DND-41 (cell line): ENCODE measurements at regions not wholly inside any gene's neighbourhood (a gene's known extent, or its start where the extent isn't known, plus 50 kb on each side); places are given as distances from the start of the nearest gene placed in this dataset.

Experiments
- ATAC-seq: fragments of 200-7000 bp; cut with Tn5 transposase; 3 replicates; pipeline ENCODE4 v1.9.1; 2021; ENCODE audit warnings: low read depth; ENCODE audit not compliant: insufficient read depth
- DNase-seq: peaks from one replicate; pipeline ENCODE4 v3.0.0-alpha.2; 2020
- H2AFZ ChIP-seq: 2 replicates; pipeline ENCODE4 v1.6.0; 2012; ENCODE audit warnings: low read depth, low read length
- H3K27ac ChIP-seq: 2 replicates; pipeline ENCODE4 v1.5.1; 2012; ENCODE audit warnings: low read length, inconsistent platforms
- H3K27me3 ChIP-seq: fragments of 200-600 bp; sonication (generic); 2 replicates; pipeline ENCODE4 v1.6.0; 2012; ENCODE audit warnings: low read length, mild to moderate bottlenecking, inconsistent platforms; ENCODE audit not compliant: insufficient read depth, poor library complexity
- H3K36me3 ChIP-seq: 2 replicates; pipeline ENCODE4 v1.5.1; 2012; ENCODE audit warnings: low read length, inconsistent platforms; ENCODE audit not compliant: insufficient read depth
- H3K4me1 ChIP-seq: 2 replicates; pipeline ENCODE4 v1.5.1; 2012; ENCODE audit warnings: mild to moderate bottlenecking, low read length; ENCODE audit not compliant: insufficient read depth
- H3K4me2 ChIP-seq: 2 replicates; pipeline ENCODE4 v1.6.0; 2012; ENCODE audit warnings: mild to moderate bottlenecking, moderate library complexity, low read length, inconsistent platforms; ENCODE audit not compliant: insufficient read depth
- H3K4me3 ChIP-seq, 2 experiments: fragments of 200-600 bp in 1 of 2; shearing (Covaris generic) in 1 of 2; 2 replicates each; pipeline ENCODE4 v1.5.1; 2012 to 2016; ENCODE audit warnings: inconsistent platforms in 2 of 2, low read length in 2 of 2, mild to moderate bottlenecking in 2 of 2, low read depth in 1 of 2, moderate library complexity in 1 of 2
- H3K79me2 ChIP-seq: 2 replicates; pipeline ENCODE4 v1.6.0; 2012; ENCODE audit warnings: low read length, inconsistent platforms; ENCODE audit not compliant: insufficient read depth
- H3K9ac ChIP-seq: 2 replicates; pipeline ENCODE4 v1.6.0; 2012; ENCODE audit warnings: low read depth, mild to moderate bottlenecking, inconsistent platforms, low read length, moderate library complexity
- H3K9me3 ChIP-seq: 2 replicates; pipeline ENCODE4 v1.5.1; 2012; ENCODE audit warnings: low read length, moderate library complexity, mild to moderate bottlenecking, inconsistent platforms; ENCODE audit not compliant: insufficient read depth, severe bottlenecking
- H4K20me1 ChIP-seq: 2 replicates; pipeline ENCODE4 v1.6.0; 2012; ENCODE audit warnings: low read length; ENCODE audit not compliant: insufficient read depth
- CTCF ChIP-seq: IDR thresholded peaks from 2 replicates; pipeline ENCODE4 v1.5.1; 2012; ENCODE audit warnings: borderline replicate concordance, low read length, moderate library complexity, mild to moderate bottlenecking; ENCODE audit not compliant: poor library complexity, severe bottlenecking; ENCODE audit errors: extremely low read depth
- EZH2 ChIP-seq: IDR thresholded peaks from 3 replicates; pipeline ENCODE4 v1.6.1; 2012; ENCODE audit warnings: borderline replicate concordance, low read depth, mild to moderate bottlenecking, moderate library complexity, low read length, inconsistent platforms; ENCODE audit not compliant: severe bottlenecking

- Histone ChIP-seq H3K79me2 (no peaks in the 10 kb centered on the region), H3K27ac (no peak overlapping the region), H3K9ac (no peak overlapping the region), H3K36me3 (no peaks in the 10 kb centered on the region), H3K4me2 (no peak overlapping the region), H3K9me3 (no peaks in the 10 kb centered on the region), H3K4me1 (no peaks in the 10 kb centered on the region), H3K4me3 (no peak overlapping the region), H3K27me3 (peaks cover 16% of the 10 kb centered on the region), H2AFZ (no peak overlapping the region), H4K20me1 (no peaks in the 10 kb centered on the region)
- DNase-seq (no peak), ATAC-seq (no peak)
- TF ChIP-seq CTCF (no peak), EZH2 (no peak)
These were observed 308.3 kb upstream of the SHH start for GRCh38 chr7:156120552-156120951.

DNA sequence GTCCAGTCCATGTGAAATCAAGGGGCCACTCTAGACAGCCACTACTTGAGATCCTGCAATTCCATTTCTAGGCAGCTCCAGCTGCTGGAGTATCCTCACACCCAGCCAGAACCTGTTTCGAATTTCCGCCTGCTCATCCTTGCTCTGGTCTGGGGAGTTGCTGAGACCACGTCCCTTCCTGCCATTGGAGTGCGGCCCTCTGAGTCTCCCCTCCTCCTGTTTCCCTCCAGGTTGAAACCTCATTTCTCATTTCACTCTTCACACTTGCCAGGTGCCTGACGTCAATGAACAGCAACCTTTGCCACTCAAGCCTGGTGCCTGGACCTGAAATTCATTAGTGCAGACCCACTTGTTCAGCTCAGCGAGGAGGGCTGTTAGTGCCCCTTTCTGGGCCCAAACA, 307.5 kb upstream of the SHH start:
- no peaks in the 10 kb centered on the region for H3K79me2 ChIP-seq
- H3K27me3 ChIP-seq, result peaks cover 16% of the 10 kb centered on the region
- DNase-seq, result no peak
- no peak overlapping the region for H3K4me3 ChIP-seq
- no peak for ATAC-seq
- H3K27ac ChIP-seq, result no peak overlapping the region
- no peaks in the 10 kb centered on the region for H3K9me3 ChIP-seq
- no peak for TF ChIP-seq EZH2
- no peak overlapping the region for H2AFZ ChIP-seq
- H3K36me3 ChIP-seq, result no peaks in the 10 kb centered on the region
- H4K20me1 ChIP-seq, result no peaks in the 10 kb centered on the region
- H3K9ac ChIP-seq, result no peak overlapping the region
- H3K4me2 ChIP-seq, result no peak overlapping the region
- H3K4me1 ChIP-seq, result no peaks in the 10 kb centered on the region

GRCh38 chr7:156118248-156118645, 306.0 kb upstream of the SHH start:
- Histone ChIP-seq H3K9me3 (no peaks in the 10 kb centered on the region), H3K4me3 (no peak overlapping the region), H3K27me3 (peaks cover 16% of the 10 kb centered on the region), H3K9ac (no peak overlapping the region), H3K4me2 (no peak overlapping the region), H3K27ac (no peak overlapping the region), H3K4me1 (no peaks in the 10 kb centered on the region), H3K79me2 (no peaks in the 10 kb centered on the region), H4K20me1 (no peaks in the 10 kb centered on the region), H3K36me3 (no peaks in the 10 kb centered on the region), H2AFZ (no peak overlapping the region)
- TF ChIP-seq CTCF, result no peak
- DNase-seq (no peak), ATAC-seq (no peak)

DNA sequence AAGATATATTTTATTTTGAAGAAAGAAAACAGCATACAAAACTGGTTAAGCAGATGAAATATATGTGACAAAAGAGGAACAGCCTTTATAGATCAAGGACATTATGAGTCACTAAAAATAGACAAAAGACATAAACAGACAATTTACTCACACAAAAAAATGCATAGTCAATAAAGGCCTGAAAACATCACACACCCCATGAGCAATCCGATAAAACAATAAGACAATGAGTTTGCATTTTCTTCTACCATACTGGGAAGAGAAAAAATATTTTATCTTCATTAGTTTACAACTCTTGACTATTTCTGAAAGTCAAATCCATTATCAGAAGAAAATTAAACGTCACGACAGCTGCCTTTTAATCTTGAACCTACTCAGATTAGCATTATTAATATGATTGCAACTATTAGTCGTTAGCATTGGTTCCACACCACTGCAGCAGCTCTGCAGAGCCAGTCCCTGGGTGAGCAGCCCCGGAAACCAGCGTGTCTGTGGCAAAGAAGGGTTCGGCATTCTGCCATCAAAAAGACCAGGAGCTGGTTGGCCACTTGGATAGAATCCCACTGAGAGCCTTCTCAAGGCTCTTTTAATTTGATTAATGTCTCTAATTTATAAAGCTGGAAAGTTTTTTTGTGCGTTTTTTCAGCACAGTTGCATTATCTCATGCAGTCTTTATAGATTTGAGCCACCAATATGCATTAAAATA, 305.4 kb upstream of the SHH start:
- Histone ChIP-seq H3K27me3 (peaks cover 16% of the 10 kb centered on the region), H4K20me1 (no peaks in the 10 kb centered on the region), H3K4me2 (no peak overlapping the region), H3K9me3 (no peaks in the 10 kb centered on the region), H3K4me1 (no peaks in the 10 kb centered on the region), H3K79me2 (no peaks in the 10 kb centered on the region), H3K9ac (no peak overlapping the region), H2AFZ (no peak overlapping the region), H3K36me3 (no peaks in the 10 kb centered on the region), H3K4me3 (no peak overlapping the region), H3K27ac (no peak overlapping the region)
- ATAC-seq, result no peak
- DNase-seq, result no peak
- TF ChIP-seq CTCF, result no peak
- no peak for TF ChIP-seq EZH2
